ENCODE measurements at regions not wholly inside any gene's neighbourhood (a gene's known extent, or its start where the extent isn't known, plus 50 kb on each side); places are given as distances from the start of the nearest gene placed in this dataset.

DNA sequence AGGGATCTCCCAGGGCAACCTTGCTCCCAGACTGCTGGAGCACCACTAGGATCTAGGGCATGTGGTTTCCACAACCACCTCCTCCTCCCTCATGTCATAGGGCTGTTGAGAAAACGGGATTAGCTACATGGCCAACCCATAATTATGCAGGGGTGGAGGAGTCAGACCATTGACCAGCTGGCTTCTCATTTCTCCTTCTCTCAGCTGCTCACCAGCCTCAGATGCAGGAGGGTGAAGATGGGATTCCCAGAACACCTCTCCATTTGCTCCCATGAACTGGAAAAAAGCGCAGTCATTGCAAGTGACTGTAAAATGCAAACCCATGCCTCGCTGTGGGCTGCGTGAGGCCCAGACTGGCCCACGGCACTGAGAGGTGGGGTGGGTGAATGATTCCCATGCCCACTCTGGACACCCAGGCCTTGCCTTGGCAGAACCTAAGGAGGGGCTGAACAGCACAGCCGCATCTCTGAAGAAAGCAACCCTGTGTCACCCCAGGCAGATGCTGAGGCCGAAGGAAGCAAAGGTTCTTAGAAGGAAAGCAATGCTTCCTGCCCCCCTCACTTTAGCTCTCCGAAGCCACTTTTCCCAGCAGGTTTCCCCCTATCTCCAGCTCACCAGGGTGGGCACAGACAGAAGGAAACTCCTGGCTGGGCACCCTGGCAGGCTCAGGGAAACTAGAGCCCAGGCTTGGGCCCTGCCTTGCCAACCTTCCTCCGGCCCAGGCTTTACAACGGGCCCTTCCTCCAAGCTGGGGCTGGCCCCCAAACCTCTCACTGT lies 69.6 kb upstream of the RTN4 start:
- TF ChIP-seq, protein P1, sequence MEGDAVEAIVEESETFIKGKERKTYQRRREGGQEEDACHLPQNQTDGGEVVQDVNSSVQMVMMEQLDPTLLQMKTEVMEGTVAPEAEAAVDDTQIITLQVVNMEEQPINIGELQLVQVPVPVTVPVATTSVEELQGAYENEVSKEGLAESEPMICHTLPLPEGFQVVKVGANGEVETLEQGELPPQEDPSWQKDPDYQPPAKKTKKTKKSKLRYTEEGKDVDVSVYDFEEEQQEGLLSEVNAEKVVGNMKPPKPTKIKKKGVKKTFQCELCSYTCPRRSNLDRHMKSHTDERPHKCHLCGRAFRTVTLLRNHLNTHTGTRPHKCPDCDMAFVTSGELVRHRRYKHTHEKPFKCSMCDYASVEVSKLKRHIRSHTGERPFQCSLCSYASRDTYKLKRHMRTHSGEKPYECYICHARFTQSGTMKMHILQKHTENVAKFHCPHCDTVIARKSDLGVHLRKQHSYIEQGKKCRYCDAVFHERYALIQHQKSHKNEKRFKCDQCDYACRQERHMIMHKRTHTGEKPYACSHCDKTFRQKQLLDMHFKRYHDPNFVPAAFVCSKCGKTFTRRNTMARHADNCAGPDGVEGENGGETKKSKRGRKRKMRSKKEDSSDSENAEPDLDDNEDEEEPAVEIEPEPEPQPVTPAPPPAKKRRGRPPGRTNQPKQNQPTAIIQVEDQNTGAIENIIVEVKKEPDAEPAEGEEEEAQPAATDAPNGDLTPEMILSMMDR (CRISPR knock-in tag; IDR thresholded peaks at IDR 0.05) = no peak
- TF ChIP-seq, protein P2, sequence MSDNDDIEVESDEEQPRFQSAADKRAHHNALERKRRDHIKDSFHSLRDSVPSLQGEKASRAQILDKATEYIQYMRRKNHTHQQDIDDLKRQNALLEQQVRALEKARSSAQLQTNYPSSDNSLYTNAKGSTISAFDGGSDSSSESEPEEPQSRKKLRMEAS (IDR thresholded peaks at IDR 0.05) = no peak
- no peak for TF ChIP-seq NBN (conservative IDR thresholded peaks at IDR 0.05)
- TF ChIP-seq, protein P3, sequence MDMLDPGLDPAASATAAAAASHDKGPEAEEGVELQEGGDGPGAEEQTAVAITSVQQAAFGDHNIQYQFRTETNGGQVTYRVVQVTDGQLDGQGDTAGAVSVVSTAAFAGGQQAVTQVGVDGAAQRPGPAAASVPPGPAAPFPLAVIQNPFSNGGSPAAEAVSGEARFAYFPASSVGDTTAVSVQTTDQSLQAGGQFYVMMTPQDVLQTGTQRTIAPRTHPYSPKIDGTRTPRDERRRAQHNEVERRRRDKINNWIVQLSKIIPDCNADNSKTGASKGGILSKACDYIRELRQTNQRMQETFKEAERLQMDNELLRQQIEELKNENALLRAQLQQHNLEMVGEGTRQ (IDR thresholded peaks at IDR 0.05; ENCODE audit: low read depth, low read length) = no peak
- TF ChIP-seq, protein P3 (CRISPR knock-in tag; IDR thresholded peaks at IDR 0.05; ENCODE audit: borderline replicate concordance) = no peak
- no peak for TF ChIP-seq NFYB (CRISPR knock-in tag; IDR thresholded peaks at IDR 0.05)

Measured in HepG2 (cell line).